GM23338 (cell line): ENCODE measurements at regions not wholly inside any gene's neighbourhood (a gene's known extent, or its start where the extent isn't known, plus 50 kb on each side); places are given as distances from the start of the nearest gene placed in this dataset.

Experiments
- ATAC-seq: fragments of 200-7000 bp; cut with Tn5 transposase; 3 replicates; pipeline ENCODE4 v1.9.1; 2020
- DNase-seq: peaks from one replicate; pipeline ENCODE4 v3.0.0-alpha.2; 2015; ENCODE audit warnings: low spot score
- H2AFZ ChIP-seq: fragments of 200-600 bp; sonication (generic); 2 replicates; pipeline ENCODE4 v1.8.0; 2016; ENCODE audit warnings: antibody characterized with exemption, mild to moderate bottlenecking, moderate library complexity
- H3F3A ChIP-seq: fragments of 200-600 bp; sonication (generic); replicated peaks from 2 replicates; pipeline ENCODE4 v1.8.0; 2017; ENCODE audit warnings: antibody characterized with exemption, mixed run types, low read depth
- H3K27ac ChIP-seq: fragments of 200-600 bp; sonication (generic); 2 replicates; pipeline ENCODE4 v1.6.1; 2016; ENCODE audit warnings: low read depth
- H3K27me3 ChIP-seq: fragments of 200-600 bp; sonication (generic); 2 replicates; pipeline ENCODE4 v1.8.0; 2016; ENCODE audit warnings: mild to moderate bottlenecking, mixed run types, moderate library complexity; ENCODE audit not compliant: insufficient read depth
- H3K36me3 ChIP-seq: fragments of 200-600 bp; sonication (generic); 2 replicates; pipeline ENCODE4 v1.8.0; 2016; ENCODE audit warnings: mild to moderate bottlenecking; ENCODE audit not compliant: insufficient read depth
- H3K4me1 ChIP-seq: fragments of 200-600 bp; sonication (generic); 2 replicates; pipeline ENCODE4 v1.8.0; 2016; ENCODE audit warnings: mild to moderate bottlenecking, moderate library complexity; ENCODE audit not compliant: insufficient read depth
- H3K4me2 ChIP-seq: fragments of 200-600 bp; sonication (generic); 2 replicates; pipeline ENCODE4 v1.7.1; 2017; ENCODE audit warnings: mixed run types
- H3K4me3 ChIP-seq: fragments of 200-600 bp; sonication (generic); 2 replicates; pipeline ENCODE4 v1.6.1; 2016; ENCODE audit warnings: mixed run types
- H3K79me2 ChIP-seq: fragments of 200-600 bp; sonication (generic); replicated peaks from 2 replicates; pipeline ENCODE4 v1.8.0; 2017; ENCODE audit warnings: mild to moderate bottlenecking; ENCODE audit not compliant: insufficient read depth
- H3K9me2 ChIP-seq: fragments of 200-600 bp; sonication (generic); 2 replicates; pipeline ENCODE4 v1.8.0; 2017; ENCODE audit not compliant: insufficient read depth
- H4K20me1 ChIP-seq: fragments of 200-600 bp; sonication (generic); replicated peaks from 2 replicates; pipeline ENCODE4 v1.8.0; 2017; ENCODE audit warnings: mild to moderate bottlenecking; ENCODE audit not compliant: insufficient read depth
- H3K27ac Mint-ChIP-seq: 2 replicates; pipeline ENCODE4 v1.8.0; 2020; ENCODE audit warnings: inconsistent platforms, mild to moderate bottlenecking, moderate library complexity, mixed read lengths
- H3K27me3 Mint-ChIP-seq: 3 replicates; pipeline ENCODE4 v1.8.0; 2022; ENCODE audit warnings: low read depth, mild to moderate bottlenecking, moderate library complexity, mixed read lengths, inconsistent platforms; ENCODE audit not compliant: insufficient read depth, poor library complexity
- H3K36me3 Mint-ChIP-seq: 3 replicates; pipeline ENCODE4 v1.8.0; 2021; ENCODE audit warnings: low read depth, mild to moderate bottlenecking, inconsistent platforms, moderate library complexity, mixed read lengths
- H3K4me1 Mint-ChIP-seq: 3 replicates; pipeline ENCODE4 v1.8.0; 2020; ENCODE audit warnings: mild to moderate bottlenecking, inconsistent platforms, mixed read lengths
- H3K4me3 Mint-ChIP-seq: 3 replicates; pipeline ENCODE4 v1.8.0; 2021; ENCODE audit warnings: moderate library complexity, mild to moderate bottlenecking, inconsistent platforms, mixed read lengths
- H3K9me3 Mint-ChIP-seq: 3 replicates; pipeline ENCODE4 v1.8.0; 2020; ENCODE audit warnings: moderate library complexity, mild to moderate bottlenecking, inconsistent platforms, mixed read lengths
- CTCF ChIP-seq, 2 experiments: fragments of 200-600 bp in 1 of 2; sonication (generic) in 1 of 2; conservative IDR thresholded peaks; 2 replicates each; pipeline versions ENCODE4 v1.5.1 to v1.6.1; 2016 to 2017; ENCODE audit warnings: antibody characterized with exemption in 2 of 2, low read depth in 2 of 2, mild to moderate bottlenecking in 2 of 2, moderate library complexity in 1 of 2
- ETS1 ChIP-seq: IDR thresholded peaks from 2 replicates; pipeline ENCODE4 v1.6.1; 2016; ENCODE audit warnings: antibody characterized with exemption
- EZH2 ChIP-seq: fragments of 200-600 bp; sonication (generic); IDR thresholded peaks from one replicate; pipeline ENCODE4 v1.8.0; 2017; ENCODE audit warnings: antibody characterized with exemption, mild to moderate bottlenecking, low read depth; ENCODE audit not compliant: unreplicated experiment
- EZH2phosphoT487 ChIP-seq: fragments of 200-600 bp; sonication (generic); IDR thresholded peaks from one replicate; pipeline ENCODE4 v1.8.1; 2018; ENCODE audit warnings: antibody characterized with exemption; ENCODE audit not compliant: unreplicated experiment
- JUNB ChIP-seq: IDR thresholded peaks from one replicate; pipeline ENCODE4 v1.6.1; 2016; ENCODE audit warnings: antibody characterized with exemption; ENCODE audit not compliant: unreplicated experiment
- NANOG ChIP-seq: IDR thresholded peaks from 2 replicates; pipeline ENCODE4 v1.6.1; 2016; ENCODE audit warnings: antibody characterized with exemption, borderline replicate concordance
- POLR2AphosphoS5 ChIP-seq: IDR thresholded peaks from 2 replicates; pipeline ENCODE4 v1.6.1; 2016; ENCODE audit warnings: antibody characterized with exemption, low read depth
- REST ChIP-seq: IDR thresholded peaks from one replicate; pipeline ENCODE4 v1.6.1; 2018; ENCODE audit warnings: antibody characterized with exemption; ENCODE audit not compliant: unreplicated experiment
- STAT1 ChIP-seq: IDR thresholded peaks from one replicate; pipeline ENCODE4 v1.6.1; 2016; ENCODE audit warnings: antibody characterized with exemption; ENCODE audit not compliant: unreplicated experiment
- ZNF331 ChIP-seq: fragments of 250-450 bp; sonication (Bioruptor Pico); IDR thresholded peaks from 2 replicates; pipeline ENCODE4 v1.5.0; 2020; ENCODE audit warnings: low read depth, mild to moderate bottlenecking, moderate library complexity
- ZNF462 ChIP-seq: fragments of 250-450 bp; sonication (Bioruptor Pico); IDR thresholded peaks from 2 replicates; pipeline ENCODE4 v1.5.0; 2020; ENCODE audit warnings: mild to moderate bottlenecking, moderate library complexity

- Histone ChIP-seq H3K4me1 (0 out of 2 replicates have a peak, but pooled peaks cover 4% of the 10 kb centered on the region), H3K9me2 (no peaks in the 10 kb centered on the region), H3K79me2 (no peaks in the 10 kb centered on the region), H2AFZ (peak overlapping the region; percentile 87; the same call in 1 of the 2 replicates), H3K4me2 (no peak overlapping the region; the same call in 1 of the 2 replicates), H3F3A (no peaks in the 10 kb centered on the region), H3K27ac (no peak overlapping the region), H4K20me1 (no peaks in the 10 kb centered on the region), H3K27me3 (peaks cover 5% of the 10 kb centered on the region; the same call in 1 of the 2 replicates), H3K4me3 (no peak overlapping the region), H3K36me3 (no peaks in the 10 kb centered on the region)
- Mint-ChIP-seq H3K4me3 (no peak overlapping the region), H3K36me3 (no peaks in the 10 kb centered on the region), H3K9me3 (no peaks in the 10 kb centered on the region; the same call in 2 of the 3 replicates), H3K4me1 (peaks cover 18% of the 10 kb centered on the region), H3K27me3 (peaks cover 34% of the 10 kb centered on the region), H3K27ac (no peak overlapping the region)
- DNase-seq (no peak), ATAC-seq (no peak)
- TF ChIP-seq ETS1 (no peak), REST (no peak), EZH2 (no peak), NANOG (no peak), ZNF462 (CRISPR knock-in tag) (no peak), STAT1 (no peak), ZNF331 (CRISPR knock-in tag) (no peak), CTCF (conservative IDR thresholded peaks at IDR 0.05; ENCODE audit: low read depth in 2 of 2) (no peak), EZH2phosphoT487 (no peak), JUNB (no peak), POLR2AphosphoS5 (no peak)
Measured at GRCh38 chr15:31977138-31977537, 53.2 kb upstream of the CHRNA7 start.
